Suprapubic skin (tissue), 4 donors: ENCODE measurements at regions not wholly inside any gene's neighbourhood (a gene's known extent, or its start where the extent isn't known, plus 50 kb on each side); places are given as distances from the start of the nearest gene placed in this dataset.
A peak's percentile ranks its signal among the peaks of the same experiment; 100 is the strongest.

Experiments used
- DNase-seq, 2 donors: peaks; one replicate each; pipeline ENCODE4 v3.0.0-alpha.2; 2019; ENCODE audit warnings: low spot score in 2 of 2
- H3K27ac ChIP-seq: fragments of 200-600 bp; sonication (generic); one replicate; pipeline ENCODE4 v1.5.1; 2019
- H3K27me3 ChIP-seq: fragments of 200-600 bp; sonication (generic); one replicate; pipeline ENCODE4 v1.5.1; 2019
- H3K36me3 ChIP-seq: fragments of 200-600 bp; sonication (generic); one replicate; pipeline ENCODE4 v1.5.1; 2019
- H3K4me1 ChIP-seq: fragments of 200-600 bp; sonication (generic); one replicate; pipeline ENCODE4 v1.5.1; 2019
- H3K4me3 ChIP-seq: fragments of 200-600 bp; sonication (generic); one replicate; pipeline ENCODE4 v1.5.1; 2019; ENCODE audit warnings: mild to moderate bottlenecking
- H3K9me3 ChIP-seq: fragments of 200-600 bp; sonication (generic); one replicate; pipeline ENCODE4 v1.5.1; 2019
- EP300 ChIP-seq: sonication (generic); formaldehyde crosslinking; IDR thresholded peaks from one replicate; pipeline ENCODE4 v1.6.1; 2017; ENCODE audit warnings: antibody characterized with exemption
- POLR2A ChIP-seq, 2 donors: fragments of 450-650 bp; IDR thresholded peaks; one replicate each; pipeline ENCODE4 v1.6.1; 2017; ENCODE audit warnings: antibody characterized with exemption in 2 of 2, mild to moderate bottlenecking in 2 of 2, moderate library complexity in 2 of 2
- POLR2AphosphoS5 ChIP-seq, 3 donors: sonication (generic); formaldehyde crosslinking; IDR thresholded peaks; one replicate each; pipeline ENCODE4 v1.6.1; 2017; ENCODE audit warnings: antibody characterized with exemption in 3 of 3
- WGBS: methylation state at CpG from one replicate; pipeline ENCODE4 v1.1.5; 2018; 5-methylcytosine and 5-hydroxymethylcytosine counted together
- TF ChIP-seq, protein P1 (sequence below), 2 donors: fragments of 200-600 bp in 1 of 2; fragments of 450-650 bp in 1 of 2; sonication (generic) in 1 of 2; IDR thresholded peaks; one replicate each; pipeline ENCODE4 v1.5.1; 2016 to 2019; ENCODE audit warnings: antibody characterized with exemption in 2 of 2, mild to moderate bottlenecking in 1 of 2, moderate library complexity in 1 of 2

DNA sequence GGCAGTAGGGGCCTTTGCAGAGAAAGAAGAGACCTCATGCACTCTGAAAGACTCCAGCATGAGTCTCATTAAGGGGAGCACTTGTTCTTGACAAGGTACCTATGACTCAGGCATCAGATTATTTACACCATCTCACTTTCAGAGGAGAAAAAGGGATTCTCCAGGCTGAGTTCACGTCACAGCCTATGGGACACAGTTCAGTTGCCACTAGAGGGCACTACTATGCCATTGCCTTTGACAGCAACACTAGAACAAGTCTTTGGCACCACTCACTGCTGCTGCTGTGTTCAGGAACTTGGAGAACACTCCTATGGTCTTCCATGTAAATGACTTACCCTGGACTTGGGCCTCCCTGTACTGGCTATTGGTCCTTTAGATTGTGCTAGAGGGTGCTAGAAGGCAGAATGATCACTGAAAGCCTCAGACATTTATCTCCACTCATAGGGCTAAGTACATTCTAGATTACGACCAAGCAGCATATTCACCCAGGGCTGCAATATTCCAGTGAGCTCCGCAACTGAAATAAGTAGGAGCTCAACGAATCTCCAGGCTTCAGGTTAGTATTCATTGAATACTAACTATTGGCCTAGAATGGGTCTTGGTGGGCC is 225.1 kb upstream of the CA10 start:
- Histone ChIP-seq H3K4me3 (no peak overlapping the region), H3K9me3 (no peaks in the 10 kb centered on the region), H3K27me3 (no peaks in the 10 kb centered on the region), H3K36me3 (no peaks in the 10 kb centered on the region), H3K27ac (no peak overlapping the region), H3K4me1 (no peaks in the 10 kb centered on the region)
- no peak for TF ChIP-seq POLR2AphosphoS5 (IDR thresholded peaks at IDR 0.05)
- TF ChIP-seq, protein P1, sequence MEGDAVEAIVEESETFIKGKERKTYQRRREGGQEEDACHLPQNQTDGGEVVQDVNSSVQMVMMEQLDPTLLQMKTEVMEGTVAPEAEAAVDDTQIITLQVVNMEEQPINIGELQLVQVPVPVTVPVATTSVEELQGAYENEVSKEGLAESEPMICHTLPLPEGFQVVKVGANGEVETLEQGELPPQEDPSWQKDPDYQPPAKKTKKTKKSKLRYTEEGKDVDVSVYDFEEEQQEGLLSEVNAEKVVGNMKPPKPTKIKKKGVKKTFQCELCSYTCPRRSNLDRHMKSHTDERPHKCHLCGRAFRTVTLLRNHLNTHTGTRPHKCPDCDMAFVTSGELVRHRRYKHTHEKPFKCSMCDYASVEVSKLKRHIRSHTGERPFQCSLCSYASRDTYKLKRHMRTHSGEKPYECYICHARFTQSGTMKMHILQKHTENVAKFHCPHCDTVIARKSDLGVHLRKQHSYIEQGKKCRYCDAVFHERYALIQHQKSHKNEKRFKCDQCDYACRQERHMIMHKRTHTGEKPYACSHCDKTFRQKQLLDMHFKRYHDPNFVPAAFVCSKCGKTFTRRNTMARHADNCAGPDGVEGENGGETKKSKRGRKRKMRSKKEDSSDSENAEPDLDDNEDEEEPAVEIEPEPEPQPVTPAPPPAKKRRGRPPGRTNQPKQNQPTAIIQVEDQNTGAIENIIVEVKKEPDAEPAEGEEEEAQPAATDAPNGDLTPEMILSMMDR (IDR thresholded peaks at IDR 0.05), result peak in 1 of 2 donors; percentile 60
- no peak for TF ChIP-seq EP300
- TF ChIP-seq POLR2A (IDR thresholded peaks at IDR 0.05), result no peak
- 67% methylated on average over 4 of the region's 4 CpGs for whole genome bisulfite sequencing
- DNase-seq, result no peak

DNA sequence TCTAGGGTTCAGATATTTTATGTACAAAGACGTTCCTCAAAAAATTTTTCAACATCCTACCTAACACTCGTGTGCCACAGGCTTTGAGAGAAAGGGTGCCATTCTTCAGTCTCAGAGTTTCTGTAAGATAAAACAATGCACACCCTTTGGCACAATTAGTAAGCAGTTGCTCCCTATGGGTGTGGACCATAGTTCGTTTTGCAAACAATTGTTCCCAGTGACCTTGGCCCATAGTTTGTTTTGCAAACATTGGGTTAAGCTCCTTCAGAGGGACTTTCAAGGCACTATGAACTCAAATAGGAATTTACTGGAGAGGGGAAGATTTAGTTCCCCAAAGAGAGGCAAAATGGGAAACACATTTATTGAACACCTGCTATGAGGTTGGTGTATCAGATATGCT is 220.3 kb upstream of the CA10 start:
- no peak for DNase-seq
- no peak overlapping the region for H3K27ac ChIP-seq
- WGBS, result 66% methylated on average over 3 of the region's 3 CpGs
- H3K4me1 ChIP-seq, result no peaks in the 10 kb centered on the region
- no peaks in the 10 kb centered on the region for H3K36me3 ChIP-seq
- TF ChIP-seq, protein P1 (IDR thresholded peaks at IDR 0.05), result no peak
- TF ChIP-seq POLR2A (IDR thresholded peaks at IDR 0.05) (no peak), POLR2AphosphoS5 (IDR thresholded peaks at IDR 0.05) (no peak), EP300 (no peak)
- no peaks in the 10 kb centered on the region for H3K27me3 ChIP-seq
- H3K4me3 ChIP-seq, result no peak overlapping the region
- no peaks in the 10 kb centered on the region for H3K9me3 ChIP-seq

DNA sequence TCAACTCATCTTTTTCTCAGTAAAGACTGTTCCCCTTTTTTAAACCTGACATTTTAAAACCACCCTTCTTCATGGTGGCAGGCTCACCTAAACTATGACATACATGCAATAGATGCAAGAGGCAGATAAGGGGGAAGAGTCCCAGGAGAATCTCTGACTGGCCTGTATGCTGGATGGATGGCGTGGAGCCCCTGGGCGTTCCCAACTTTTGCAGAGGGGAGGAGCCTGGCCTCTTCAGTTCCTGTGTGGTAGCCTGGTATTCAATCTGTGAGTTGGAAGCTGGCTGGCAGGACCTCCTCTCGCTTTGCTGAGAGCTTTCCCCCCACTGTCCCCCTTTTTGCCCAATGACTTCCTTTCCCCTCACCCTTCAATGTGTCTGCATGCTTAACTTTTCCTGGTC is 217.6 kb upstream of the CA10 start:
- Histone ChIP-seq H3K9me3 (no peaks in the 10 kb centered on the region), H3K4me3 (no peak overlapping the region), H3K36me3 (no peaks in the 10 kb centered on the region), H3K4me1 (no peaks in the 10 kb centered on the region), H3K27me3 (no peaks in the 10 kb centered on the region), H3K27ac (no peak overlapping the region)
- 74% methylated on average over 3 of the region's 3 CpGs for WGBS
- no peak for DNase-seq
- TF ChIP-seq, protein P1 (IDR thresholded peaks at IDR 0.05), result no peak
- TF ChIP-seq POLR2AphosphoS5 (IDR thresholded peaks at IDR 0.05), result no peak
- no peak for TF ChIP-seq POLR2A (IDR thresholded peaks at IDR 0.05)

DNA sequence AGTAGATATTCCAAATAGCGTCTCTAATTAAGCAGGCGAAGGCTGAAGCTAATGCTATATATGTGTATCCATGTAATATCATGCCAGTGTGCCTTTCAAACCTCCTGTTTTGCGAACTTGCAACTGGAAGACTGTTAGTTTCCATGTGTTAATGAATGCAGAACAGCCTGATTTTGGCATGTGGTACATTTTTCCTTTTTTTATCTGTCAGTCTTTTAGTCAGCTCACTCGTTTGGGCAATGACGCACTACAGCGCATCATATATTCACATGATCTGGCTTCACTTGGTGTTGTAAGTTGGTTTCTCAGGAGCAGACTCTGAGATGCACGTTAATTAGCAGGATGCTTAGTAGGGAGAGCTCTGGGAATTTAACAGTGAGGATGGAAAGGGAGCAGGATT is 210.4 kb upstream of the CA10 start:
- H3K4me3 ChIP-seq, result no peak overlapping the region
- H3K27me3 ChIP-seq, result no peaks in the 10 kb centered on the region
- TF ChIP-seq POLR2AphosphoS5 (IDR thresholded peaks at IDR 0.05) (no peak), POLR2A (IDR thresholded peaks at IDR 0.05) (no peak), EP300 (no peak)
- TF ChIP-seq, protein P1 (IDR thresholded peaks at IDR 0.05), result no peak
- no peaks in the 10 kb centered on the region for H3K4me1 ChIP-seq
- no peak for DNase-seq
- no peaks in the 10 kb centered on the region for H3K36me3 ChIP-seq
- WGBS, result 75% methylated on average over 7 of the region's 7 CpGs
- H3K9me3 ChIP-seq, result no peaks in the 10 kb centered on the region
- H3K27ac ChIP-seq, result no peak overlapping the region

DNA sequence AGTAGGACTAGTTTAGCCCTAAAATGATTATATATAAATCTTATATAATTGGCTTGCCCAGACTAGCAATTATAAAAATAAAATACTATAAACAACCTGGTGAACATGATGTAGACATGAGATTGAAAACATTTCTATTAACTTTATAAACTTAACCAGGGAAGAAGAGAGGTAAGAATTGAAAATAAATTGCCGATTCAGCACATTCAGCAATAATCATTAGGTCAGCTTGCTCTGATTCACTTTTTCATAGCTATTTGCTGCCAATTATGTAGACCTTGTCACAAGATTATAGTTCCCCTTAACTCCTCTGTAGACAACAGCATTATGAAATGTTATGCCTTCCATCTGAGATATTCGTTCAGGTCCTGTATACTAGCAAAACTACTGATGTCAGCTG is 199.3 kb upstream of the CA10 start:
- Histone ChIP-seq H3K27ac (no peak overlapping the region), H3K4me3 (no peak overlapping the region), H3K4me1 (no peaks in the 10 kb centered on the region), H3K27me3 (no peaks in the 10 kb centered on the region), H3K36me3 (no peaks in the 10 kb centered on the region), H3K9me3 (peaks cover 11% of the 10 kb centered on the region)
- no peak for DNase-seq
- TF ChIP-seq, protein P1 (IDR thresholded peaks at IDR 0.05), result no peak
- TF ChIP-seq POLR2A (IDR thresholded peaks at IDR 0.05), result no peak
- no peak for TF ChIP-seq POLR2AphosphoS5 (IDR thresholded peaks at IDR 0.05)
- TF ChIP-seq EP300, result no peak
- WGBS, result 80% methylated on average over 2 of the region's 2 CpGs
